GM23338 (cell line): ENCODE measurements at regions not wholly inside any gene's neighbourhood (a gene's known extent, or its start where the extent isn't known, plus 50 kb on each side); places are given as distances from the start of the nearest gene placed in this dataset.

Experiments used
- ATAC-seq: fragments of 200-7000 bp; cut with Tn5 transposase; 3 replicates; pipeline ENCODE4 v1.9.1; 2020
- DNase-seq: peaks from one replicate; pipeline ENCODE4 v3.0.0-alpha.2; 2015; ENCODE audit warnings: low spot score
- H2AFZ ChIP-seq: fragments of 200-600 bp; sonication (generic); 2 replicates; pipeline ENCODE4 v1.8.0; 2016; ENCODE audit warnings: antibody characterized with exemption, mild to moderate bottlenecking, moderate library complexity
- H3F3A ChIP-seq: fragments of 200-600 bp; sonication (generic); replicated peaks from 2 replicates; pipeline ENCODE4 v1.8.0; 2017; ENCODE audit warnings: antibody characterized with exemption, mixed run types, low read depth
- H3K27ac ChIP-seq: fragments of 200-600 bp; sonication (generic); 2 replicates; pipeline ENCODE4 v1.6.1; 2016; ENCODE audit warnings: low read depth
- H3K27me3 ChIP-seq: fragments of 200-600 bp; sonication (generic); 2 replicates; pipeline ENCODE4 v1.8.0; 2016; ENCODE audit warnings: mild to moderate bottlenecking, mixed run types, moderate library complexity; ENCODE audit not compliant: insufficient read depth
- H3K36me3 ChIP-seq: fragments of 200-600 bp; sonication (generic); 2 replicates; pipeline ENCODE4 v1.8.0; 2016; ENCODE audit warnings: mild to moderate bottlenecking; ENCODE audit not compliant: insufficient read depth
- H3K4me1 ChIP-seq: fragments of 200-600 bp; sonication (generic); 2 replicates; pipeline ENCODE4 v1.8.0; 2016; ENCODE audit warnings: mild to moderate bottlenecking, moderate library complexity; ENCODE audit not compliant: insufficient read depth
- H3K4me2 ChIP-seq: fragments of 200-600 bp; sonication (generic); 2 replicates; pipeline ENCODE4 v1.7.1; 2017; ENCODE audit warnings: mixed run types
- H3K4me3 ChIP-seq: fragments of 200-600 bp; sonication (generic); 2 replicates; pipeline ENCODE4 v1.6.1; 2016; ENCODE audit warnings: mixed run types
- H3K79me2 ChIP-seq: fragments of 200-600 bp; sonication (generic); replicated peaks from 2 replicates; pipeline ENCODE4 v1.8.0; 2017; ENCODE audit warnings: mild to moderate bottlenecking; ENCODE audit not compliant: insufficient read depth
- H3K9me2 ChIP-seq: fragments of 200-600 bp; sonication (generic); 2 replicates; pipeline ENCODE4 v1.8.0; 2017; ENCODE audit not compliant: insufficient read depth
- H4K20me1 ChIP-seq: fragments of 200-600 bp; sonication (generic); replicated peaks from 2 replicates; pipeline ENCODE4 v1.8.0; 2017; ENCODE audit warnings: mild to moderate bottlenecking; ENCODE audit not compliant: insufficient read depth
- H3K27ac Mint-ChIP-seq: 2 replicates; pipeline ENCODE4 v1.8.0; 2020; ENCODE audit warnings: inconsistent platforms, mild to moderate bottlenecking, moderate library complexity, mixed read lengths
- H3K27me3 Mint-ChIP-seq: 3 replicates; pipeline ENCODE4 v1.8.0; 2022; ENCODE audit warnings: low read depth, mild to moderate bottlenecking, moderate library complexity, mixed read lengths, inconsistent platforms; ENCODE audit not compliant: insufficient read depth, poor library complexity
- H3K36me3 Mint-ChIP-seq: 3 replicates; pipeline ENCODE4 v1.8.0; 2021; ENCODE audit warnings: low read depth, mild to moderate bottlenecking, inconsistent platforms, moderate library complexity, mixed read lengths
- H3K4me1 Mint-ChIP-seq: 3 replicates; pipeline ENCODE4 v1.8.0; 2020; ENCODE audit warnings: mild to moderate bottlenecking, inconsistent platforms, mixed read lengths
- H3K4me3 Mint-ChIP-seq: 3 replicates; pipeline ENCODE4 v1.8.0; 2021; ENCODE audit warnings: moderate library complexity, mild to moderate bottlenecking, inconsistent platforms, mixed read lengths
- H3K9me3 Mint-ChIP-seq: 3 replicates; pipeline ENCODE4 v1.8.0; 2020; ENCODE audit warnings: moderate library complexity, mild to moderate bottlenecking, inconsistent platforms, mixed read lengths
- ETS1 ChIP-seq: IDR thresholded peaks from 2 replicates; pipeline ENCODE4 v1.6.1; 2016; ENCODE audit warnings: antibody characterized with exemption
- EZH2 ChIP-seq: fragments of 200-600 bp; sonication (generic); IDR thresholded peaks from one replicate; pipeline ENCODE4 v1.8.0; 2017; ENCODE audit warnings: antibody characterized with exemption, mild to moderate bottlenecking, low read depth; ENCODE audit not compliant: unreplicated experiment
- REST ChIP-seq: IDR thresholded peaks from one replicate; pipeline ENCODE4 v1.6.1; 2018; ENCODE audit warnings: antibody characterized with exemption; ENCODE audit not compliant: unreplicated experiment
- ZNF114 ChIP-seq: fragments of 250-450 bp; sonication (Bioruptor Pico); IDR thresholded peaks from 2 replicates; pipeline ENCODE4 v1.5.0; 2020; ENCODE audit warnings: mild to moderate bottlenecking, moderate library complexity
- ZNF331 ChIP-seq: fragments of 250-450 bp; sonication (Bioruptor Pico); IDR thresholded peaks from 2 replicates; pipeline ENCODE4 v1.5.0; 2020; ENCODE audit warnings: low read depth, mild to moderate bottlenecking, moderate library complexity
- ZNF462 ChIP-seq: fragments of 250-450 bp; sonication (Bioruptor Pico); IDR thresholded peaks from 2 replicates; pipeline ENCODE4 v1.5.0; 2020; ENCODE audit warnings: mild to moderate bottlenecking, moderate library complexity

- TF ChIP-seq ZNF462 (CRISPR knock-in tag) (no peak), ETS1 (no peak), ZNF114 (no peak), ZNF331 (CRISPR knock-in tag) (no peak)
Measured at GRCh38 chr12:91556909-91557308, 374.3 kb upstream of the DCN start (continued).

- Mint-ChIP-seq H3K9me3 (no peaks in the 10 kb centered on the region; the same call in 2 of the 3 replicates), H3K4me3 (no peak overlapping the region), H3K36me3 (no peaks in the 10 kb centered on the region), H3K27ac (no peak overlapping the region), H3K4me1 (no peaks in the 10 kb centered on the region), H3K27me3 (no peaks in the 10 kb centered on the region)
- Histone ChIP-seq H3K79me2 (no peaks in the 10 kb centered on the region), H3F3A (no peaks in the 10 kb centered on the region), H3K4me2 (no peak overlapping the region), H4K20me1 (no peaks in the 10 kb centered on the region), H3K27ac (no peak overlapping the region), H3K4me1 (no peaks in the 10 kb centered on the region), H3K9me2 (0 out of 2 replicates have a peak, but pooled peaks cover 3% of the 10 kb centered on the region), H2AFZ (no peak overlapping the region), H3K27me3 (no peaks in the 10 kb centered on the region), H3K4me3 (no peak overlapping the region), H3K36me3 (no peaks in the 10 kb centered on the region)
- DNase-seq: no peak
- ATAC-seq: no peak
- TF ChIP-seq EZH2 (no peak), REST (no peak)
Measured at GRCh38 chr12:91555436-91556415, 373.1 kb upstream of the DCN start.
